Left renal cortex interstitium (tissue), 4 donors: ENCODE measurements at regions not wholly inside any gene's neighbourhood (a gene's known extent, or its start where the extent isn't known, plus 50 kb on each side); places are given as distances from the start of the nearest gene placed in this dataset.
"Not testable (repeated sequence)": the region's sequence is repeated elsewhere in the genome, so short reads cannot be mapped to it uniquely, and the experiment has no call there.

ENCODE experiments used
- DNase-seq, 4 donors: peaks; one replicate each; pipeline ENCODE4 v3.0.0-alpha.2; 2013; ENCODE audit warnings: low read depth in 4 of 4, low spot score in 2 of 4, missing footprints in 1 of 4

DNA sequence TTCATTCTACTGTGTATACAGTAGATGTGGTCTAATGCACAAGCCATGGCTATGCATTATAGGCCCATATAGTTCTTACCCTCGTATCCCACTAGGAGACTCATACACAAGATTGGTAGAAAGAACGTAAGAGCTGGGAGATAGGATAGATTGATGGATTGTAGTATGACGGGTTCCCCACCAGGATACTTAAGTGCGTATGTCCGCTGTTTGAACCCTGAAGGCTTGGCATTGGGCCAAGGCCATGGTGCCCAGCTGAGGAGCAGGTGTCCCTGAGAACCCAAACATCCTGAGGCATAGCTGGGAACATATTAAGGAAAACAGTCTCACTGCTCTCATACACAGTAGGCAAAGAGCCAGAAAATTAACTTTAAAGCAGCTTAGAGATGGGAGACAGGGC is 617.5 kb upstream of the KLF12 start:
- no peak for DNase-seq

DNA sequence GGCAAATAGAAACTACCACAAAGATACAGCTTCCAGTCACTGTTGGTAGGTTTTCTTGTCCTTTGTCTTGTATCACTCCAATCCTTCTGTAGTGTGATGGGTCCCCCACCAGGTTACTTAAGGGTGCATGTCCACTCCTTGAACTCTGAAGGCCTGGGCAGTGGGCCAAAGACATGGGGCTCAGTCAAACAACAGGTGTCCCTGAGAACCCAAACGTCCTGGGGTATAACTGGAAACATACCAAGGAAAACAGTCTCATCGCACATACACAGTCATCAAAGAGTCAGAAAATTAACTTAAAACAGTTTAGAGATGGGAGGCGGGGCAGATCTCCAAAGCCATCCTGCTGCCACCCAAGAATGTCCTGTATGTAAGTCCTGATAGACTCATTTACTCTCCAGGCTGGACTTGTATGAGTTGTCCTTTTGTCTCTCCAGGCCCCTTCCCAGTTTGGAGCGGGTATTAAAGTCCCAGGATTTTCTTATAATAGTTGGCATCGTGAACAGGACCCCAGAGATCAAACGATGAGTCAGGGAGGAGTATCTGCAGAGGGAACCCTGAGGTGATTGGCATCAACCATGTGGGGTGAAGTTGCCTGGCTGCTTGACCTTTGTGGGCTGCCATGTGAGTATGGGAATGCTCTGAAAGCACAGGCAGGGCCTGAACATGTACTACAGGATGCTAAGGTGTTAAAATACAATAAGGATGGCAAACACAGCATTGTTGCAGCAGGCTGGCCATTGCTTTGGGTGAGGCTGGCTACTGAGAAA is 613.2 kb upstream of the KLF12 start:
- no peak for DNase-seq

DNA sequence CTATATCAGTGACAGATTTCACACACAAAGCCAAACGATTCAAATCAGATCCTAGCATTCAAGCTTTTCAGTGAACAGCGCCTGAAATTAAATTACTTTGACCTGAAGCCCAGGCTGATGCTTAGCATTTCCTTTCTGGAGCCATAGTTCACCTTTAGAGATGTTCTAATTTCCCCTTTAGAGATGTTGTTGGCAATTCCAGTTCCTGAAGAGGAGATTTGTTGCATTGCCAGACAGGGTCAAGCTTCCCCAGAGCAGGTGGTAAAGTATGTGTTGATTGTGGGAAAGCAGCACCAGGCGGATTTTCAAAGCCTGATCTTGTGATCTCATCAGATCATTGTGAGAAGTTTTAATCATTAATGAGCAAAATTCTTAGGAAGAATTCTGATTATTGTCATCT is 609.8 kb upstream of the KLF12 start:
- DNase-seq: no peak

DNA sequence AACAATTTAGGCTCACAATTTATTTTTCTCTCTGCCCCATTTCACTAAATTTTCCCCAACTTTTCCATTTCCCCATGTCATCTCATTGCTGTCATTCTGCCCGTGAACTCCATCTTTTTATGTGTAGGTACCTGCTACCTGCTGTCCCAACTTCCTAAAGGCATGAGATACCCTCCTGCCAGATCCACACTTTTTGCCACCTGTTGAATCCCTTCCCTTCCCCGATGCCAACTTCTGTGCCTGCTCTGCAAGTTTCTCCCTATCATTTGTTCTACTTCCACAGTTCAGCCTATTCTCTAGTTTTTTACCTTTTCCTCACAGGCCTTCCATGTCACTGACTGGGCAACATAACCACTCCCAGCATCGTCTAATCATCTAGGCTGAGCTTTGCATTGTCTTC is 607.5 kb upstream of the KLF12 start:
- no peak for DNase-seq

DNA sequence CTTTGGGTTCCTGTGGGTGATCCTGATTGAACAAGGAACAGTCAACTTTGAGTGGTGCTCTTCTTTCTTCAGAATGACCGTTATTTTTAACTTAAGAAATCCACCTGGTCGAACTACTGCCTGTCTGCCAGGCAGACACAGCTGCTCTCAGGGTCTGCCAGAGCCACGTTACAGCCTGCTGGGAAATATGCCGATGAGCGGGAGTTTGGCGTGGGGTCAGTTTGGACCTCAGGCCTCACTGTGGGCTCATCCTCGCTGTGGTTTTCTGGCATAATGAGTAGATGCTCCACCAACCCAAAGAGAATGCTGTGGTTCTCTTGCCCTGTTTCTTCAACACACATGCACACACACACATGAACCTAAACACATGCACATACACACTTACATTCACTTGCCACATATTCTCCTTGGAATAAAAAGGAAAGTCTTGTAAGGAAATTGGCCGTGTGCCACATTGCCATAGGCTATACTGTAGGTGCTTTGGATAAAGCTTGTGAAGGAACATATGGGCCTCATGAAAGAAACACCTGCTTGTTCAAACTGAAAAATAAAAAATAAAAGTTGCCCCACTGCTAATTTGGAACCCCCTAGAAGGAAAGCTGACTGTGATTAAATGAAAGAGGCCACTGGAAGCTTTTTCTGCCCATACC is 598.7 kb upstream of the KLF12 start:
- DNase-seq: no peak

DNA sequence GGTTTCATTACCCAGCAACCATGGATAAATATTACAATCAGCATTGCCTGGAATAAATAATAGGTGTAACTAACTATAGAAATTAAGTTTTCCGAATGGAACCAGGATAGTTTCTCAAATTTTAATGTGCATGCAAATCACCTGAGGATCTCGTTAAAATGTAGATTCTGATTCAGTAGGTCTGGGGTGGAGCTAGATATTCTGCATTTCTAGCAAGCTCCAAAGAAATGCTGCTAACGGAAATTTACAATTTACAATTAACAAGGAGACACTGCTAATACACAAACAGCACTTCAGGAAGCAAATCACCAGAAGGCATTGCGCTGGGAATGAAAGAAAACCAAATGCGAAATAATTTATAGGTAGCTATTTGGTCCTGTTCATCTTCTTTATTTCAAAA is 597.5 kb upstream of the KLF12 start:
- no peak for DNase-seq

DNA sequence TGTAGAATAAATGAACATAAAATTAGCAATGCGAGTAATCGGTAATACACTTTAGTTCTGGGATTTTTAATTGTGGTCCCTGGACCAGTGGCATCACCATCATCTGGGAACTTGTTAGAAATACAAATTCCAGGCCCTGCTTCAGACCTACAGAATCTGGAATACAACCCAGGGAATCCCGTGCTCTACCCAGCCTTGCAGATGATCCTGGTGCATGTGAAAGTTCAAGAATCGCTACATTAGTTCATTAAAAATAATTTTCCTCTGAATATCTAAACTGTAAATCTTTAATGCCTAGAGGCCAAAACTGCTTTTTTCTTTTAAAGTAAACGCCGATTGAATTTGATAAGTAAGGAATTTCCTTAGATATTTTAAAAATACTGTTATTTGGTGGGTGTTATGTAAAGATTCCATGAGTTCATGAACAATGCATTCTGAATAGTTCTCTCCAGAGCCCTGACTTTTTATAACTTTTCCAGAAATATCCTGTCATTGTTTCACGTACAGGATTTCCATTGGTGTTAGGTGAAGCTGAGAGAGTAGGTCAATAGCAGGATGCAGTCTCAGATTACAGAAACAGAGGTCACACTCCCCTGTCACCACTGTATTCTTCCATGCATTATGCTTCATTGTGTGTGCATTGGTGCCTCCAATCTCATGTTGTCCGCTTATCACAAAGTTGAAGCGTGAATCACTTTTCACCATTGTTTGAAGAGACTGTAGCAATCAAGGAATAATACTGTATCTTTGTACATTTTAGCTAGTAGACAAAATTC is 596.5 kb upstream of the KLF12 start:
- DNase-seq: no peak

DNA sequence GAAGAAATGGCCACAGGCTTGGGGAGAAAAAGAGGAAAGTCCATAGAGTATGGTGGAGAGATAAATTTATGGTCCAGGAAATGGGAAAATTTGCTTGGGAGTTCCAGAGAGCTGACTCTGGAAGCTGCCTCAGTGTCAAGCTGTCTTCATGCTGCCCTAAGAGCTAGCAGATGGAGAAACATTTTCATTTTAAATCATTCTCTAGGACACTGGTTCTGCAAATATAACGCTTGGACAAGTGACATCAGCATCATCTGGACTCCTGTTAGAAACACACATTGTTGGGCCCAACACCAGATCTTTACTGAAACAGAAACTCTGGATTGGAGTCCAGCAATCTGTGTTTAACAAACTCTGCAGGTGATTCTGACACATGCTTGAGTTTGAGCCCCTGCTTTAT is 592.0 kb upstream of the KLF12 start:
- DNase-seq: no peak

DNA sequence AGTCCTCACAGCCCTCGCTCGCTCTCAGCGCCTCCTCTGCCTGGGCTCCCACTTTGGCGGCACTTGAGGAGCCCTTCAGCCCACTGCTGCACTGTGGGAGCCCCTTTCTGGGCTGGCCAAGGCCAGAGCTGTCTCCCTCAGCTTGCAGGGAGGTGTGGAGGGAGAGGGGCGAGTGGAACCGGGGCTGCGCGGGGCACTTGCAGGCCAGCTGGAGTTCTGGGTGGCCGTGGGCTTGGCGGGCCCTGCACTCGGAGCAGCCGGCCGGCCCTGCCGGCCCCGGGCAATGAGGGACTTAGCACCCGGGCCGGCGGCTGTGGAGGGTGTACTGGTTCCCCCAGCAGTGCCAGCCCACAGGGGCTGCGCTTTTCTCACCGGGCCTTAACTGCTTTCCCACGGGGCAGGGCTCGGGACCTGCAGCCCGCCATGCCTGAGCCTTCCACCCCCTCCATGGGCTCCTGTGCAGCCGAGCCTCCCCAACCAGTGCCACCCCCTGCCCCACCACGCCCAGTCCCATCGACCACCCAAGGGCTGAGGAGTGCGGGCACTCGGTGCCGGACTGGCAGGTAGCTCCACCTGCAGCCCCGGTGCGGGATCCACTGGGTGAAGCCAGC is 584.1 kb upstream of the KLF12 start:
- DNase-seq: not testable (repeated sequence)

DNA sequence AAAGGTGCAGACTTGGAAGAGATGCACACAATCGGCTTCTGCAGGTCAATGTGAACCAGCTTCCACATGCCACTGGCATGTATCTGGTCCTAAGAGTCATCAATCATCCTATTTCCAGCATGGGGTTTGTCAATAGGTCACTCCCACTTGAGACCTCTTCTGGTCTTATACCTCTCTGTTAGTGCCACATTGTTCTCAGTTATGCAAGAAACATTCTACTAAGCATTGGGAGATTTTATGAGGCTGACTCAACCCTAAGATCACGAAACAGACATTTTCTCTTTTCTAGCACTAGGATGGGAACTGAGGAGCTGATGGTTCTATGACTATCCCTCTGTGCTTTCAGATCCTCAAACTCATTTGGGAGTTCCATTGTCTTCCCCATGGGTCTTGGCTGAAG is 581.5 kb upstream of the KLF12 start:
- DNase-seq: no peak

DNA sequence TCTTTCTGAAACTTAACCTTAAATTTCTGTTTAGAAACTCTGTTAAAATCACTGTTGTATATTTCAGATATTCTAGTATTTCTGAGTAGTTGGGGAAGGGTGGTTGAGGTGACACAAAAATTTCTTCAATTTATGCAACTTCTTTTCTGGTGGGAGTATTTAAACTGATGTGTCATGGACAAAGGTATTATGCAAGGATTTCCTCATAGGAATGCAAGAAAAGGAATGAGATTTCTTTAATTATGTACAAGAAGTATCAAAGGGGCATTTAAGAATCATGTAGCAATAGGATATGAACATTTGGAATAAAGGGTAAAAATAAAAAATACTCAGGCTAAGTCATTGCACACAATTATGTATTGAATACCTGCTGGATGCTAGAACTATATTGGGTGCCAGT is 575.8 kb upstream of the KLF12 start:
- no peak for DNase-seq

DNA sequence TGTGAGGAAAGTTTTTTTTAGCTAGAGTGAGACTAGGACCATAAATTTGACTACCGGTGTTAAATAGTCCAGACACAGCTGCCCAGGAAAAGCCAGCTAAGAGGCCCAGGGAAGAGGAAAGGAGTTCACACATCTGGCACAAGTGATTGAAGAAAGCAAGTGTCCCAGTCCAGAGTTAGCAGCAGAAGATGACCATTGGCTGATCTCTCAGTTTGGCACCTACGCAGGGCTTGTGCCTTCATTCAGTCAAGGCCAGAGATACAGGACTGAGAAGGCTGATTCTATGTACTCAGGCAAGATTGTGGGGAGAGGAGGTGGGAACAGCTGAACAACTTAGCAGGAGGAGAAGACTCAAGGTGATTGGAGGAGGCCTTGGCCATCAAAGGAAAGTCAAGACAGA is 575.0 kb upstream of the KLF12 start:
- no peak for DNase-seq

DNA sequence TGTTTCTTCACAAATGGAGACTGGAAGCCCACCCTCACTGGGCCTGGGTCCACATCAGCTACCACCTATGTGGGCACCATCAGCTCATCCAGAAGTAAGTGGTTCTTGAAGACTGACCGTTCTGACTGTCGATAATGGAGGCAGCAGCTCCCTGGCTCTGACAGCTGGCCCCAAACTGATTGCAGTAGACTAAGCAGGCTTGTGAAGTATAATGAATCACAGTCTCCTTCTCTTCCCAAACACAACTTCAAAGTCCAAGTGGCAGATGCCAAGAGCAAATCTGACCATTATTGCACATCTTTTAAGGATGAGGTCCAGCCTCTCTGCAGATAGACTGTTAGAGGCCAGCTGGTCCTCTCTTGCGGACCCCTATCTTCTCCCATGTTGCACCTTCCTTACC is 574.4 kb upstream of the KLF12 start:
- DNase-seq: no peak

DNA sequence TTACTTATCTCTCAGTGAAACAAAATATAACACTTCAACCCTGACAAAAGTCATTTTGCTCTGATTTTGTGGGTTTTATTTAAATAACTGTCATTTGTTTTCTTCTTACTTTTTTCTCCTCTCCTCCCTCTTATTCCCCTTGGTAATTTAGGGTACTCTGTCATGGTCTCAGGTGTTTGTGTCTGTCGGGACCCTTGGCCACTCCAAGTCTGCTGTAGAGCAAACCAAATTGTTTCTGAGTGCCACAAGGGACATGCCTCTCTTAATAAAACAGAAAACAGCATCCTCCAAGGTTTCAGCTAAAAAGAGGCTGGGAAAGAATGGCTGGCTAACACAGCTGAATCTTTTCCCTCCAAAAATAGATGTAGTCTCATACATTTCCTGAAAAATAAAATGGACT is 573.1 kb upstream of the KLF12 start:
- no peak for DNase-seq

DNA sequence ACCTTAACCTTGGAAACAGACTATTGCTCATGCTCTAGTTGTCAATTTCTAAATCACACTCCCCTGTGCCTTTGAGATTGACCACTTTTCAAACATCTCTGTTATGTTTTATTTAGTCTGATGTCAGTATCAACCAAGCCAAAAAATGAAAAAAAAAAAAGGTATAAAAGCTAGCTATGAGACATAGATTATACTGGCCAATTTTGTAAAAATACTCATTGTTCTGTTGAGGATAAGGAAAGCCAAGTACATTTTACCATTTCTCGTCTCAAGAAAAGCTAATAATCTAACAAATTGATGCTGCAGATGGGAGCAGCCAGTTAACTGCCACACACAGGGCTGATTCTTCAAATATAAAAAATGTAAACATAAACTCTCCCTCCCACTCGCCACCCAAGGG is 572.6 kb upstream of the KLF12 start:
- no peak for DNase-seq

DNA sequence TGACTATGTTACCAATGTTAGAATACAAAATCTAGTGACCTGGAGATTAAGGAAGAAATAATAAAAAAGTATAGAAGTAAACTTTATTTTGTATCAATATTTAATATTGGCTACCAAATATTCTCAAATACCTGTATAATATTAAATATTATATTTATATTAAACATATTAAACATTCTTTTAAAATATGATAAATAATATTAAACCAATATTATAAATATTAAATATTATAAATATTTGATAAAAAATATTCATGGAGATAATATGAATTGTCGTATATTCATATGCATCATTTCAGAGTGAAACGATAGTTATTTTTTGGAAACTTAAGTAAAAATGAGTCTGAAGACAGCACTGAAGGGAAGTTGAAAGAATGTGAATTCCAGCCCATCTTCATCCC is 571.2 kb upstream of the KLF12 start:
- DNase-seq: no peak

DNA sequence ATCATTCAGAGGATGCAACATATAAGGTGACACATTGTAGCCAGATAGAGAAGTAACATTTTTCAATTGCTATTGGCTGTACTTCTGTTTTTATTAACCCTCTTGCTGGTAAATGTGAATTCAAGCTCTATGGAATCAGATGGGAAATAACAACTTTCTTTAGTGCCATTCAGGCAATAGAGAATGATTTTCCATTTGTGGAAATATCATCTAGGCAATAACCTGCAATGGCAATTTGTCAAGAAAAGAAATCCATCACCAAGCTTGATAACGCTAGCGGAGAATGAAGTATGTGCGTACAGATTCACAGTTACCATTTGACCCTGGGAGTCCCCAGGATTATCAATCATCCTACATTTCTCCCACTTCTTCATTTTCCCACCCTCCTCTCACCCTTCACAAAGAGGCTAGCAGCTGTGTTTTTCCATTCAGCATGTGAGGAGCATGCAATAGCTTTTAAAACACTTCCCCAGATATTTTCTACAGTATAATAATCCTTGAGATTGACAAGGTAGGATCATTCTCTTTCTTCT is 569.7 kb upstream of the KLF12 start:
- no peak for DNase-seq

DNA sequence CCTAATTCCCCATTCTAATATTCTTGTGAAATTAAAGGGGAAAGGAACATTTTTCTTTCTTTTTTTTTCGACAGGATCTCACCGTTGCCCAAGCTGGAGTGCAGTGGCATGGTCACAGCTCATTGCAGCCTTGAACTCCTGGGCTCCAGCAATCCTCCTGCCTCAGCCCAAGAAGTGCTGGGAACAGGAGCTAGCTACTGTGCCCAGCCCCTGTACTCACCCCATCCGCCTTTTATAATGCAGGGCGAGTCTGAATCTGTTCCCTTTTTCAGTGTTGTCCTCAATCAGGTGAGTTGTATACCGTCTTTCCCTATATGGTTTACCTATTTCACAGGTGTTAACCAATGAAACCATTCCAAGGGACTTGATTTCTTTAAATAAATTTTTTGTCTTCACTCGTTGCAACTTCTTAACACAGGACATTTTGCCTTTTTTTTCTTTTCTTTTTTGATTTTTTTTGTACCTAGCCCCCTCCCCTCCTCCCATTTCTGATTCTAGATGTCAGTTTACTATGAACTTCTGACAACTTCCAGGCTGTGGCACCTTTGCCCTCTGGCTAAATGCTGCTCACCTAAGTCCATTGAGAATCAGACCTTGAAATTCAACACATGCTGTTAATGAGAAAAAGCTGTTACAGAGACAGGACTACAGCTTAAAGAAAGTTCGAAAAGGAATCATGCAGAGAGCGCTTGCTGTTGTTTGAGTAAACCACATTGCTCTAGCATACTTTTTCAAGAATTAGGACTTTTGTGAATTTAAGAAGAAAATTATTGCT is 562.1 kb upstream of the KLF12 start:
- DNase-seq: no peak

DNA sequence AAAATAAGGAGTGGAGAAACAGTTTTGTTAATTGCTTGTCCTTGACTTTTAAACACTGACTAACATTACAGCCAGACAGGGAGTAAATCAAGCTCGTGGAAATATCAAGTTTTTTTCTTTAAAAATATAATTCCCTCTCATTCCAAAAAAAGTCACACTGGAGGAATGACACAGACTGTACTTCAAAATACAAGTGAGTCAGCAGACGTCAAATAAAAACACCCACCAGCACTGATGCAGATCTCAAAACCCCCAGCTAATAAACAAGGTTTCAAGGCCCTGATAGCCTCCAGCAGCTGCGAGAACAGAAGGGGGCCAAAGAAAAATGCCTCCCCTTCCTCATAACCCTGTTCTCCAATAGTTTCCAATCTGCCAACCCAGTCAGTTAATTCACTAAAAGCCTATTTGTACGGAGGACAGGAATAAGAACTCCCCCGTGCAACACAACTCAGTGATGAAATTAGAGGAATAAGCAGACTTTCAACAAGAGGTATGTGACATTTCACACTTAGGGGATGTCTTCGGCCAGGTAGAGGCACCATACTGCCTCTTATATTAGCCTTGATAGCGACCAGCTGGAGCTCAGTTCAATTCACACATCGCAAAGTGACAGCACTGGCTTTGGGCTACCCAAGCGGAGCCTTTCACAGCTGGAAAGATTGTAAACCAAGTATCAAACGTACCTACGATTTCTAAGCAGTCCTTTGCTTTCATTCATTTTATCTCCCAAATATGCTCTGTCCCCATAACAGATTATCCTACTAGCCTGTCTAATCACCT is 561.0 kb upstream of the KLF12 start:
- no peak for DNase-seq
